Activated T-cell treated with anti-CD3 and anti-CD28 coated beads for 1 hour (primary cell): ENCODE measurements at regions not wholly inside any gene's neighbourhood (a gene's known extent, or its start where the extent isn't known, plus 50 kb on each side); places are given as distances from the start of the nearest gene placed in this dataset.

Experiments used
- DNase-seq: peaks from one replicate; pipeline ENCODE4 v3.0.0-alpha.2; 2020; ENCODE audit warnings: low read depth

- no peak for DNase-seq
Measured at GRCh38 chr17:79521225-79521624, 89.6 kb downstream of the RBFOX3 start.

- no peak for DNase-seq
Measured at GRCh38 chr17:79520167-79521165, 90.4 kb downstream of the RBFOX3 start.

GRCh38 chr17:79519601-79520000, 91.2 kb downstream of the RBFOX3 start:
- DNase-seq = no peak

GRCh38 chr17:79518585-79519523, 92.0 kb downstream of the RBFOX3 start:
- DNase-seq = no peak

GRCh38 chr17:79517827-79518584, 92.8 kb downstream of the RBFOX3 start:
- no peak for DNase-seq

- DNase-seq = no peak
Measured at GRCh38 chr17:79515646-79516571, 94.9 kb downstream of the RBFOX3 start.

- DNase-seq = no peak
Measured at GRCh38 chr17:79515110-79515509, 95.7 kb downstream of the RBFOX3 start.

GRCh38 chr17:79513820-79514535, 96.9 kb downstream of the RBFOX3 start:
- no peak for DNase-seq

GRCh38 chr17:79513206-79513605, 97.6 kb downstream of the RBFOX3 start:
- no peak for DNase-seq

- DNase-seq = no peak
Measured at GRCh38 chr17:79511471-79511870, 99.4 kb downstream of the RBFOX3 start.

- no peak for DNase-seq
Measured at GRCh38 chr17:79510071-79510470, 100.8 kb downstream of the RBFOX3 start.

GRCh38 chr17:79509490-79509889, 101.4 kb downstream of the RBFOX3 start:
- no peak for DNase-seq

GRCh38 chr17:79509008-79509407, 101.8 kb downstream of the RBFOX3 start:
- no peak for DNase-seq

GRCh38 chr17:79508291-79508716, 102.5 kb downstream of the RBFOX3 start:
- no peak for DNase-seq

- no peak for DNase-seq
Measured at GRCh38 chr17:79506955-79507354, 103.9 kb downstream of the RBFOX3 start.

- no peak for DNase-seq
Measured at GRCh38 chr17:79506150-79506870, 104.5 kb downstream of the RBFOX3 start.

- DNase-seq = no peak
Measured at GRCh38 chr17:79505199-79505598, 105.7 kb downstream of the RBFOX3 start.

- no peak for DNase-seq
Measured at GRCh38 chr17:79504181-79504605, 106.7 kb downstream of the RBFOX3 start.

GRCh38 chr17:79503126-79503839, 107.6 kb downstream of the RBFOX3 start:
- DNase-seq = no peak
